GM23338 (cell line): ENCODE measurements at regions not wholly inside any gene's neighbourhood (a gene's known extent, or its start where the extent isn't known, plus 50 kb on each side); places are given as distances from the start of the nearest gene placed in this dataset.

ENCODE experiments used
- ATAC-seq: fragments of 200-7000 bp; cut with Tn5 transposase; 3 replicates; pipeline ENCODE4 v1.9.1; 2020
- DNase-seq: peaks from one replicate; pipeline ENCODE4 v3.0.0-alpha.2; 2015; ENCODE audit warnings: low spot score
- H2AFZ ChIP-seq: fragments of 200-600 bp; sonication (generic); 2 replicates; pipeline ENCODE4 v1.8.0; 2016; ENCODE audit warnings: antibody characterized with exemption, mild to moderate bottlenecking, moderate library complexity
- H3F3A ChIP-seq: fragments of 200-600 bp; sonication (generic); replicated peaks from 2 replicates; pipeline ENCODE4 v1.8.0; 2017; ENCODE audit warnings: antibody characterized with exemption, mixed run types, low read depth
- H3K27ac ChIP-seq: fragments of 200-600 bp; sonication (generic); 2 replicates; pipeline ENCODE4 v1.6.1; 2016; ENCODE audit warnings: low read depth
- H3K27me3 ChIP-seq: fragments of 200-600 bp; sonication (generic); 2 replicates; pipeline ENCODE4 v1.8.0; 2016; ENCODE audit warnings: mild to moderate bottlenecking, mixed run types, moderate library complexity; ENCODE audit not compliant: insufficient read depth
- H3K36me3 ChIP-seq: fragments of 200-600 bp; sonication (generic); 2 replicates; pipeline ENCODE4 v1.8.0; 2016; ENCODE audit warnings: mild to moderate bottlenecking; ENCODE audit not compliant: insufficient read depth
- H3K4me1 ChIP-seq: fragments of 200-600 bp; sonication (generic); 2 replicates; pipeline ENCODE4 v1.8.0; 2016; ENCODE audit warnings: mild to moderate bottlenecking, moderate library complexity; ENCODE audit not compliant: insufficient read depth
- H3K4me2 ChIP-seq: fragments of 200-600 bp; sonication (generic); 2 replicates; pipeline ENCODE4 v1.7.1; 2017; ENCODE audit warnings: mixed run types
- H3K4me3 ChIP-seq: fragments of 200-600 bp; sonication (generic); 2 replicates; pipeline ENCODE4 v1.6.1; 2016; ENCODE audit warnings: mixed run types
- H3K79me2 ChIP-seq: fragments of 200-600 bp; sonication (generic); replicated peaks from 2 replicates; pipeline ENCODE4 v1.8.0; 2017; ENCODE audit warnings: mild to moderate bottlenecking; ENCODE audit not compliant: insufficient read depth
- H3K9me2 ChIP-seq: fragments of 200-600 bp; sonication (generic); 2 replicates; pipeline ENCODE4 v1.8.0; 2017; ENCODE audit not compliant: insufficient read depth
- H4K20me1 ChIP-seq: fragments of 200-600 bp; sonication (generic); replicated peaks from 2 replicates; pipeline ENCODE4 v1.8.0; 2017; ENCODE audit warnings: mild to moderate bottlenecking; ENCODE audit not compliant: insufficient read depth
- H3K27ac Mint-ChIP-seq: 2 replicates; pipeline ENCODE4 v1.8.0; 2020; ENCODE audit warnings: inconsistent platforms, mild to moderate bottlenecking, moderate library complexity, mixed read lengths
- H3K27me3 Mint-ChIP-seq: 3 replicates; pipeline ENCODE4 v1.8.0; 2022; ENCODE audit warnings: low read depth, mild to moderate bottlenecking, moderate library complexity, mixed read lengths, inconsistent platforms; ENCODE audit not compliant: insufficient read depth, poor library complexity
- H3K36me3 Mint-ChIP-seq: 3 replicates; pipeline ENCODE4 v1.8.0; 2021; ENCODE audit warnings: low read depth, mild to moderate bottlenecking, inconsistent platforms, moderate library complexity, mixed read lengths
- H3K4me1 Mint-ChIP-seq: 3 replicates; pipeline ENCODE4 v1.8.0; 2020; ENCODE audit warnings: mild to moderate bottlenecking, inconsistent platforms, mixed read lengths
- H3K4me3 Mint-ChIP-seq: 3 replicates; pipeline ENCODE4 v1.8.0; 2021; ENCODE audit warnings: moderate library complexity, mild to moderate bottlenecking, inconsistent platforms, mixed read lengths
- H3K9me3 Mint-ChIP-seq: 3 replicates; pipeline ENCODE4 v1.8.0; 2020; ENCODE audit warnings: moderate library complexity, mild to moderate bottlenecking, inconsistent platforms, mixed read lengths
- CTCF ChIP-seq, 2 experiments: fragments of 200-600 bp in 1 of 2; sonication (generic) in 1 of 2; conservative IDR thresholded peaks; 2 replicates each; pipeline versions ENCODE4 v1.5.1 to v1.6.1; 2016 to 2017; ENCODE audit warnings: antibody characterized with exemption in 2 of 2, low read depth in 2 of 2, mild to moderate bottlenecking in 2 of 2, moderate library complexity in 1 of 2
- EZH2 ChIP-seq: fragments of 200-600 bp; sonication (generic); IDR thresholded peaks from one replicate; pipeline ENCODE4 v1.8.0; 2017; ENCODE audit warnings: antibody characterized with exemption, mild to moderate bottlenecking, low read depth; ENCODE audit not compliant: unreplicated experiment
- EZH2phosphoT487 ChIP-seq: fragments of 200-600 bp; sonication (generic); IDR thresholded peaks from one replicate; pipeline ENCODE4 v1.8.1; 2018; ENCODE audit warnings: antibody characterized with exemption; ENCODE audit not compliant: unreplicated experiment
- JUNB ChIP-seq: IDR thresholded peaks from one replicate; pipeline ENCODE4 v1.6.1; 2016; ENCODE audit warnings: antibody characterized with exemption; ENCODE audit not compliant: unreplicated experiment
- NANOG ChIP-seq: IDR thresholded peaks from 2 replicates; pipeline ENCODE4 v1.6.1; 2016; ENCODE audit warnings: antibody characterized with exemption, borderline replicate concordance
- POLR2AphosphoS5 ChIP-seq: IDR thresholded peaks from 2 replicates; pipeline ENCODE4 v1.6.1; 2016; ENCODE audit warnings: antibody characterized with exemption, low read depth
- STAT1 ChIP-seq: IDR thresholded peaks from one replicate; pipeline ENCODE4 v1.6.1; 2016; ENCODE audit warnings: antibody characterized with exemption; ENCODE audit not compliant: unreplicated experiment
- ZNF114 ChIP-seq: fragments of 250-450 bp; sonication (Bioruptor Pico); IDR thresholded peaks from 2 replicates; pipeline ENCODE4 v1.5.0; 2020; ENCODE audit warnings: mild to moderate bottlenecking, moderate library complexity
- ZNF331 ChIP-seq: fragments of 250-450 bp; sonication (Bioruptor Pico); IDR thresholded peaks from 2 replicates; pipeline ENCODE4 v1.5.0; 2020; ENCODE audit warnings: low read depth, mild to moderate bottlenecking, moderate library complexity
- TF ChIP-seq, protein P1 (sequence below): IDR thresholded peaks from 2 replicates; pipeline ENCODE4 v1.6.1; 2016; ENCODE audit warnings: antibody characterized with exemption
- TF ChIP-seq, protein P2 (sequence below): fragments of 250-450 bp; sonication (Bioruptor Pico); IDR thresholded peaks from 2 replicates; pipeline ENCODE4 v1.5.0; 2020; ENCODE audit warnings: mild to moderate bottlenecking, moderate library complexity

- Mint-ChIP-seq H3K4me1 (no peaks in the 10 kb centered on the region), H3K27ac (no peak overlapping the region), H3K4me3 (no peak overlapping the region), H3K36me3 (0 out of 3 replicates have a peak, but pooled peaks cover 2% of the 10 kb centered on the region), H3K27me3 (peaks cover 2% of the 10 kb centered on the region), H3K9me3 (peaks cover 6% of the 10 kb centered on the region; the same call in 2 of the 3 replicates)
- H3K27ac ChIP-seq = no peak overlapping the region
- no peaks in the 10 kb centered on the region for H3K36me3 ChIP-seq
- H3K4me3 ChIP-seq = no peak overlapping the region
- no peaks in the 10 kb centered on the region for H3K27me3 ChIP-seq
- no peak overlapping the region for H2AFZ ChIP-seq
- no peaks in the 10 kb centered on the region for H4K20me1 ChIP-seq
- TF ChIP-seq CTCF (conservative IDR thresholded peaks at IDR 0.05; ENCODE audit: low read depth in 2 of 2) = no peak
- H3F3A ChIP-seq = no peaks in the 10 kb centered on the region
- DNase-seq = no peak
- H3K4me1 ChIP-seq = no peaks in the 10 kb centered on the region
- H3K79me2 ChIP-seq = no peaks in the 10 kb centered on the region
- H3K9me2 ChIP-seq = 0 out of 2 replicates have a peak, but pooled peaks cover 6% of the 10 kb centered on the region
- no peak for ATAC-seq
- no peak overlapping the region for H3K4me2 ChIP-seq
These were observed 413.5 kb upstream of the INTU start for GRCh38 chr4:127219232-127219631.

GRCh38 chr4:127224556-127224955 is 408.2 kb upstream of the INTU start:
- Histone ChIP-seq H3K27ac (no peak overlapping the region), H3K4me2 (no peak overlapping the region), H3K79me2 (no peaks in the 10 kb centered on the region), H3K4me3 (no peak overlapping the region), H3K27me3 (no peaks in the 10 kb centered on the region), H3K9me2 (peaks cover 3% of the 10 kb centered on the region; the same call in 1 of the 2 replicates), H3K36me3 (no peaks in the 10 kb centered on the region), H3K4me1 (no peaks in the 10 kb centered on the region), H3F3A (no peaks in the 10 kb centered on the region), H4K20me1 (no peaks in the 10 kb centered on the region), H2AFZ (no peak overlapping the region)
- Mint-ChIP-seq H3K36me3 (0 out of 3 replicates have a peak, but pooled peaks cover 2% of the 10 kb centered on the region), H3K4me1 (no peaks in the 10 kb centered on the region), H3K27ac (no peak overlapping the region), H3K9me3 (peaks cover 6% of the 10 kb centered on the region; the same call in 2 of the 3 replicates), H3K27me3 (peaks cover 2% of the 10 kb centered on the region), H3K4me3 (no peak overlapping the region)
- ATAC-seq (no peak), DNase-seq (no peak)
- TF ChIP-seq ZNF331 (no peak), JUNB (no peak), ZNF114 (CRISPR knock-in tag) (no peak), NANOG (no peak), STAT1 (no peak), POLR2AphosphoS5 (no peak), EZH2 (no peak), CTCF (conservative IDR thresholded peaks at IDR 0.05; ENCODE audit: low read depth in 2 of 2) (no peak), EZH2phosphoT487 (no peak)
- TF ChIP-seq, protein P1, sequence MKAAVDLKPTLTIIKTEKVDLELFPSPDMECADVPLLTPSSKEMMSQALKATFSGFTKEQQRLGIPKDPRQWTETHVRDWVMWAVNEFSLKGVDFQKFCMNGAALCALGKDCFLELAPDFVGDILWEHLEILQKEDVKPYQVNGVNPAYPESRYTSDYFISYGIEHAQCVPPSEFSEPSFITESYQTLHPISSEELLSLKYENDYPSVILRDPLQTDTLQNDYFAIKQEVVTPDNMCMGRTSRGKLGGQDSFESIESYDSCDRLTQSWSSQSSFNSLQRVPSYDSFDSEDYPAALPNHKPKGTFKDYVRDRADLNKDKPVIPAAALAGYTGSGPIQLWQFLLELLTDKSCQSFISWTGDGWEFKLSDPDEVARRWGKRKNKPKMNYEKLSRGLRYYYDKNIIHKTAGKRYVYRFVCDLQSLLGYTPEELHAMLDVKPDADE = no peak
- TF ChIP-seq, protein P2, sequence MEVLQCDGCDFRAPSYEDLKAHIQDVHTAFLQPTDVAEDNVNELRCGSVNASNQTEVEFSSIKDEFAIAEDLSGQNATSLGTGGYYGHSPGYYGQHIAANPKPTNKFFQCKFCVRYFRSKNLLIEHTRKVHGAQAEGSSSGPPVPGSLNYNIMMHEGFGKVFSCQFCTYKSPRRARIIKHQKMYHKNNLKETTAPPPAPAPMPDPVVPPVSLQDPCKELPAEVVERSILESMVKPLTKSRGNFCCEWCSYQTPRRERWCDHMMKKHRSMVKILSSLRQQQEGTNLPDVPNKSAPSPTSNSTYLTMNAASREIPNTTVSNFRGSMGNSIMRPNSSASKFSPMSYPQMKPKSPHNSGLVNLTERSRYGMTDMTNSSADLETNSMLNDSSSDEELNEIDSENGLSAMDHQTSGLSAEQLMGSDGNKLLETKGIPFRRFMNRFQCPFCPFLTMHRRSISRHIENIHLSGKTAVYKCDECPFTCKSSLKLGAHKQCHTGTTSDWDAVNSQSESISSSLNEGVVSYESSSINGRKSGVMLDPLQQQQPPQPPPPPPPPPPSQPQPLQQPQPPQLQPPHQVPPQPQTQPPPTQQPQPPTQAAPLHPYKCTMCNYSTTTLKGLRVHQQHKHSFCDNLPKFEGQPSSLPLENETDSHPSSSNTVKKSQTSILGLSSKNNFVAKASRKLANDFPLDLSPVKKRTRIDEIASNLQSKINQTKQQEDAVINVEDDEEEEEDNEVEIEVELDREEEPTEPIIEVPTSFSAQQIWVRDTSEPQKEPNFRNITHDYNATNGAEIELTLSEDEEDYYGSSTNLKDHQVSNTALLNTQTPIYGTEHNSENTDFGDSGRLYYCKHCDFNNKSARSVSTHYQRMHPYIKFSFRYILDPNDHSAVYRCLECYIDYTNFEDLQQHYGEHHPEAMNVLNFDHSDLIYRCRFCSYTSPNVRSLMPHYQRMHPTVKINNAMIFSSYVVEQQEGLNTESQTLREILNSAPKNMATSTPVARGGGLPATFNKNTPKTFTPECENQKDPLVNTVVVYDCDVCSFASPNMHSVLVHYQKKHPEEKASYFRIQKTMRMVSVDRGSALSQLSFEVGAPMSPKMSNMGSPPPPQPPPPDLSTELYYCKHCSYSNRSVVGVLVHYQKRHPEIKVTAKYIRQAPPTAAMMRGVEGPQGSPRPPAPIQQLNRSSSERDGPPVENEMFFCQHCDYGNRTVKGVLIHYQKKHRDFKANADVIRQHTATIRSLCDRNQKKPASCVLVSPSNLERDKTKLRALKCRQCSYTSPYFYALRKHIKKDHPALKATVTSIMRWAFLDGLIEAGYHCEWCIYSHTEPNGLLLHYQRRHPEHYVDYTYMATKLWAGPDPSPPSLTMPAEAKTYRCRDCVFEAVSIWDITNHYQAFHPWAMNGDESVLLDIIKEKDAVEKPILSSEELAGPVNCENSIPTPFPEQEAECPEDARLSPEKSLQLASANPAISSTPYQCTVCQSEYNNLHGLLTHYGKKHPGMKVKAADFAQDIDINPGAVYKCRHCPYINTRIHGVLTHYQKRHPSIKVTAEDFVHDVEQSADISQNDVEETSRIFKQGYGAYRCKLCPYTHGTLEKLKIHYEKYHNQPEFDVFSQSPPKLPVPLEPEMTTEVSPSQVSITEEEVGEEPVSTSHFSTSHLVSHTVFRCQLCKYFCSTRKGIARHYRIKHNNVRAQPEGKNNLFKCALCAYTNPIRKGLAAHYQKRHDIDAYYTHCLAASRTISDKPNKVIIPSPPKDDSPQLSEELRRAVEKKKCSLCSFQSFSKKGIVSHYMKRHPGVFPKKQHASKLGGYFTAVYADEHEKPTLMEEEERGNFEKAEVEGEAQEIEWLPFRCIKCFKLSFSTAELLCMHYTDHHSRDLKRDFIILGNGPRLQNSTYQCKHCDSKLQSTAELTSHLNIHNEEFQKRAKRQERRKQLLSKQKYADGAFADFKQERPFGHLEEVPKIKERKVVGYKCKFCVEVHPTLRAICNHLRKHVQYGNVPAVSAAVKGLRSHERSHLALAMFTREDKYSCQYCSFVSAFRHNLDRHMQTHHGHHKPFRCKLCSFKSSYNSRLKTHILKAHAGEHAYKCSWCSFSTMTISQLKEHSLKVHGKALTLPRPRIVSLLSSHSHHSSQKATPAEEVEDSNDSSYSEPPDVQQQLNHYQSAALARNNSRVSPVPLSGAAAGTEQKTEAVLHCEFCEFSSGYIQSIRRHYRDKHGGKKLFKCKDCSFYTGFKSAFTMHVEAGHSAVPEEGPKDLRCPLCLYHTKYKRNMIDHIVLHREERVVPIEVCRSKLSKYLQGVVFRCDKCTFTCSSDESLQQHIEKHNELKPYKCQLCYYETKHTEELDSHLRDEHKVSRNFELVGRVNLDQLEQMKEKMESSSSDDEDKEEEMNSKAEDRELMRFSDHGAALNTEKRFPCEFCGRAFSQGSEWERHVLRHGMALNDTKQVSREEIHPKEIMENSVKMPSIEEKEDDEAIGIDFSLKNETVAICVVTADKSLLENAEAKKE (CRISPR knock-in tag) = no peak
